Fibroblast of the aortic adventitia (primary cell): ENCODE measurements at regions not wholly inside any gene's neighbourhood (a gene's known extent, or its start where the extent isn't known, plus 50 kb on each side); places are given as distances from the start of the nearest gene placed in this dataset.

Experiments used
- DNase-seq: peaks from one replicate; pipeline ENCODE4 v3.0.0-alpha.2; 2010; ENCODE audit warnings: low read depth
- H3K4me3 ChIP-seq: 2 replicates; pipeline ENCODE4 v1.5.1; 2011; ENCODE audit warnings: low read depth, mild to moderate bottlenecking, control low read depth, low read length, moderate library complexity
- TF ChIP-seq, protein P1 (sequence below): IDR thresholded peaks from 2 replicates; pipeline ENCODE4 v1.5.1; 2011; ENCODE audit warnings: mild to moderate bottlenecking, low read length, control low read depth, inconsistent platforms; ENCODE audit not compliant: insufficient read depth

DNA sequence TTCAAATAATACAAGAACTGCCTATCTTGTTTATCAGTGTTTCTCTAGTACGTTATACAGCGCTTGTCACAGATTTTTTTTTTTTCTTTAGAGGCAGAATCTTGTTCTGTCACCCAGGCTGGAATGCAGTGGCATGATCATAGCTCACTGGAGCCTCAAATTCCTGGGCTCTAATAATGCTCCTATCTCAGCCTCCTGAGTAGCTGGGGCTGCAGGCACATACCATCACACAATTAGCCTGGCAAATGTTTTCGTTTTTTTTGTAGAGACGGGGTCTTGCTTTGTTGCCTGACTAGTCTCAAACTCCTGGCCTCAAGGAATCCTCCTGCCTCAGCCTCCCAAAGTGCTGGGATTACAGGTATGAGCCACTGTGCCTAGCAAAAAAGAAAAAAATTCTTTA, 66.0 kb upstream of the FREM2 start:
- no peak for DNase-seq
- no peak overlapping the region for H3K4me3 ChIP-seq
- TF ChIP-seq, protein P1, sequence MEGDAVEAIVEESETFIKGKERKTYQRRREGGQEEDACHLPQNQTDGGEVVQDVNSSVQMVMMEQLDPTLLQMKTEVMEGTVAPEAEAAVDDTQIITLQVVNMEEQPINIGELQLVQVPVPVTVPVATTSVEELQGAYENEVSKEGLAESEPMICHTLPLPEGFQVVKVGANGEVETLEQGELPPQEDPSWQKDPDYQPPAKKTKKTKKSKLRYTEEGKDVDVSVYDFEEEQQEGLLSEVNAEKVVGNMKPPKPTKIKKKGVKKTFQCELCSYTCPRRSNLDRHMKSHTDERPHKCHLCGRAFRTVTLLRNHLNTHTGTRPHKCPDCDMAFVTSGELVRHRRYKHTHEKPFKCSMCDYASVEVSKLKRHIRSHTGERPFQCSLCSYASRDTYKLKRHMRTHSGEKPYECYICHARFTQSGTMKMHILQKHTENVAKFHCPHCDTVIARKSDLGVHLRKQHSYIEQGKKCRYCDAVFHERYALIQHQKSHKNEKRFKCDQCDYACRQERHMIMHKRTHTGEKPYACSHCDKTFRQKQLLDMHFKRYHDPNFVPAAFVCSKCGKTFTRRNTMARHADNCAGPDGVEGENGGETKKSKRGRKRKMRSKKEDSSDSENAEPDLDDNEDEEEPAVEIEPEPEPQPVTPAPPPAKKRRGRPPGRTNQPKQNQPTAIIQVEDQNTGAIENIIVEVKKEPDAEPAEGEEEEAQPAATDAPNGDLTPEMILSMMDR, result no peak

GRCh38 chr13:38624822-38625221, 62.1 kb upstream of the FREM2 start:
- no peak overlapping the region for H3K4me3 ChIP-seq
- TF ChIP-seq, protein P1, result no peak
- DNase-seq, result no peak

DNA sequence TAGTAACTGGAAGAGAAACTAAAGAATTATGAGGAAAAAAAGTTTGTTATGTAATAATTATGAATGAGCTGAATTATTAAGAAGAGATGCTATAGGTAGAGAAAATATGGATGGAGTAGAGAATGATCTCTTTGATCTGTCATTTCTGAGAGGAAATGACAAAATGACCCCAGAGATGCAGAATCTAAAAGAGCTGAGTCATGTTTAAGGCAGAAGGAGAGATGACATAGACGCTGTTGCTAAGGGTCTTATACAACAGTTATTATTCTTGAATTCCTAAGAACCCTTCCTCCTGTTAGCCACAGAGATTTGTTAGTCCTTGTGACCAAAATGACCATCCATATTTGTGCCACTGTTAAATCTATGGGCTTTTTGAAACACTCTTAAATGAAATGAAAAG, 58.3 kb upstream of the FREM2 start:
- no peak overlapping the region for H3K4me3 ChIP-seq
- no peak for DNase-seq
- TF ChIP-seq, protein P1, result no peak

DNA sequence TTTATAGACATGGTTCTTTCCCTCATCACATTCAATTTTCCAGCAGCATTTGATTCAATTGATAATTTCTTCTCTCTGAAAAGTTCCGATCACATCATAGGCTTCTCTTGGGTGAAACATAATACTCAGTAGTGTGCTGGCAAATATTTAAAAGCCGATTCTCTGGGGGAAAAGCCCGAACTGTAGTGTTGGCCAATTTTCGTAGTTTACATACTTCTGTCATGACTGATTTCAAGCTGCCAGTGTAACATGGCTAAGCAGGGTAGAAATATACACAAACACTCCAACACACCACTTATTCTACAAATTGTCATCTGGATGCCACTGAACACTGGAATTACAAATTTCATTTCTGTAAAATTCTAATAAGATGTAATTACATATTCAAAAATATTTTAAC, 56.1 kb upstream of the FREM2 start:
- peak; percentile 42 for DNase-seq
- H3K4me3 ChIP-seq, result no peak overlapping the region
- TF ChIP-seq, protein P1, result no peak

- no peak overlapping the region for H3K4me3 ChIP-seq
- DNase-seq, result no peak
- TF ChIP-seq, protein P1, result no peak
Observed at GRCh38 chr13:38635030-38635429, 51.8 kb upstream of the FREM2 start.

- H3K4me3 ChIP-seq, result no peak overlapping the region
- no peak for DNase-seq
- TF ChIP-seq, protein P1, result no peak
Observed at GRCh38 chr13:38636073-38636472, 50.8 kb upstream of the FREM2 start.

- TF ChIP-seq, protein P1, result no peak
- H3K4me3 ChIP-seq, result no peak overlapping the region
- no peak for DNase-seq
Observed at GRCh38 chr13:38636761-38637160, 50.1 kb upstream of the FREM2 start.
